ENCODE measurements at regions not wholly inside any gene's neighbourhood (a gene's known extent, or its start where the extent isn't known, plus 50 kb on each side); places are given as distances from the start of the nearest gene placed in this dataset.

DNA sequence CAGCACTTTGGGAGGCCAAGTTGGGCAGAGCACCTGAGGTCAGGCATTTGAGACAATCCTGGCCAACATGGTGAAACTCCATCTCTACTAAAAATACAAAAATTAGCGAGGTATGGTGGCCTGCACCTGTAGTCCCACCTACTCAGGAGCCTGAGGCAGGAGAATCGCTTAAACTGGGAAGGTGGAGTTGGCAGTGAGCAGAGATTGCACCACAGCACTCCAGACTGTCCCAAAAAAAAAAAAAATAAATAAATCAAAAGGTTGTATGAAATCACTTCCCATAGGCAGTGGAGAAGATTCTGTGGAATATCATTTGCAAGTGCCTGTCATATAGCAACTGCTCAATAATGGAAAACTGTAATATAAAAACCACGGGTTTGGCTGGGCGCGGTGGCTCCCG, 65.1 kb upstream of the SERBP1 start:
- TF ChIP-seq, protein P1, sequence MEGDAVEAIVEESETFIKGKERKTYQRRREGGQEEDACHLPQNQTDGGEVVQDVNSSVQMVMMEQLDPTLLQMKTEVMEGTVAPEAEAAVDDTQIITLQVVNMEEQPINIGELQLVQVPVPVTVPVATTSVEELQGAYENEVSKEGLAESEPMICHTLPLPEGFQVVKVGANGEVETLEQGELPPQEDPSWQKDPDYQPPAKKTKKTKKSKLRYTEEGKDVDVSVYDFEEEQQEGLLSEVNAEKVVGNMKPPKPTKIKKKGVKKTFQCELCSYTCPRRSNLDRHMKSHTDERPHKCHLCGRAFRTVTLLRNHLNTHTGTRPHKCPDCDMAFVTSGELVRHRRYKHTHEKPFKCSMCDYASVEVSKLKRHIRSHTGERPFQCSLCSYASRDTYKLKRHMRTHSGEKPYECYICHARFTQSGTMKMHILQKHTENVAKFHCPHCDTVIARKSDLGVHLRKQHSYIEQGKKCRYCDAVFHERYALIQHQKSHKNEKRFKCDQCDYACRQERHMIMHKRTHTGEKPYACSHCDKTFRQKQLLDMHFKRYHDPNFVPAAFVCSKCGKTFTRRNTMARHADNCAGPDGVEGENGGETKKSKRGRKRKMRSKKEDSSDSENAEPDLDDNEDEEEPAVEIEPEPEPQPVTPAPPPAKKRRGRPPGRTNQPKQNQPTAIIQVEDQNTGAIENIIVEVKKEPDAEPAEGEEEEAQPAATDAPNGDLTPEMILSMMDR (IDR thresholded peaks at IDR 0.05; ENCODE audit: low read length) = no peak
- TF ChIP-seq EZH2 (optimal IDR thresholded peaks at IDR 0.05; ENCODE audit: low read depth, low read length) = no peak
- TF ChIP-seq EZH2phosphoT487 (IDR thresholded peaks at IDR 0.05; ENCODE audit: low read length) = no peak

All from MM.1S (cell line).